Stimulated activated memory B cell treated with anti-CD40 and anti-IgM and Interleukin-4, amounts not matched to agents 10 μg/mL and 1 μg/mL and 100 μg/mL, for 72 hours (primary cell): ENCODE measurements at regions not wholly inside any gene's neighbourhood (a gene's known extent, or its start where the extent isn't known, plus 50 kb on each side); places are given as distances from the start of the nearest gene placed in this dataset.

ENCODE experiments used
- ATAC-seq: fragments of 150-1000 bp; cut with Tn5 transposase; 2 replicates; pipeline ENCODE4 v1.10.0; 2021
- H3K27ac Mint-ChIP-seq: one replicate; pipeline ENCODE4 v1.8.0; 2022; ENCODE audit warnings: mild to moderate bottlenecking, mixed read lengths
- H3K27me3 Mint-ChIP-seq: one replicate; pipeline ENCODE4 v1.8.0; 2022; ENCODE audit warnings: mixed read lengths
- H3K36me3 Mint-ChIP-seq: one replicate; pipeline ENCODE4 v1.8.0; 2022; ENCODE audit warnings: mixed read lengths
- H3K4me1 Mint-ChIP-seq: one replicate; pipeline ENCODE4 v1.8.0; 2022; ENCODE audit warnings: mixed read lengths
- H3K4me3 Mint-ChIP-seq: one replicate; pipeline ENCODE4 v1.8.0; 2022; ENCODE audit warnings: mild to moderate bottlenecking, moderate library complexity, mixed read lengths
- H3K9me3 Mint-ChIP-seq: one replicate; pipeline ENCODE4 v1.8.0; 2022; ENCODE audit warnings: mixed read lengths

GRCh38 chr21:19261731-19262376 lies 858.3 kb upstream of the TMPRSS15 start:
- H3K4me1 Mint-ChIP-seq = no peaks in the 10 kb centered on the region
- ATAC-seq = no peak
- H3K27ac Mint-ChIP-seq = no peak overlapping the region
- H3K4me3 Mint-ChIP-seq = no peak overlapping the region
- H3K36me3 Mint-ChIP-seq = no peaks in the 10 kb centered on the region
- H3K27me3 Mint-ChIP-seq = no peaks in the 10 kb centered on the region
- no peaks in the 10 kb centered on the region for H3K9me3 Mint-ChIP-seq

GRCh38 chr21:19266636-19267035 lies 863.1 kb upstream of the TMPRSS15 start:
- Mint-ChIP-seq H3K36me3 (no peaks in the 10 kb centered on the region), H3K27ac (no peak overlapping the region), H3K4me3 (no peak overlapping the region), H3K27me3 (no peaks in the 10 kb centered on the region), H3K4me1 (no peaks in the 10 kb centered on the region), H3K9me3 (no peaks in the 10 kb centered on the region)
- no peak for ATAC-seq

- ATAC-seq = no peak
- Mint-ChIP-seq H3K4me3 (no peak overlapping the region), H3K4me1 (no peaks in the 10 kb centered on the region), H3K36me3 (no peaks in the 10 kb centered on the region), H3K27ac (no peak overlapping the region), H3K9me3 (no peaks in the 10 kb centered on the region), H3K27me3 (no peaks in the 10 kb centered on the region)
Observed at GRCh38 chr21:19268686-19269085, 865.1 kb upstream of the TMPRSS15 start.

GRCh38 chr21:19275065-19275464 lies 871.5 kb upstream of the TMPRSS15 start:
- no peak overlapping the region for H3K4me3 Mint-ChIP-seq
- H3K4me1 Mint-ChIP-seq = no peaks in the 10 kb centered on the region
- no peaks in the 10 kb centered on the region for H3K27me3 Mint-ChIP-seq
- H3K9me3 Mint-ChIP-seq = no peaks in the 10 kb centered on the region
- no peak overlapping the region for H3K27ac Mint-ChIP-seq
- ATAC-seq = no peak
- no peaks in the 10 kb centered on the region for H3K36me3 Mint-ChIP-seq

- no peak for ATAC-seq
- Mint-ChIP-seq H3K4me3 (no peak overlapping the region), H3K36me3 (no peaks in the 10 kb centered on the region), H3K27ac (no peak overlapping the region), H3K27me3 (no peaks in the 10 kb centered on the region), H3K9me3 (no peaks in the 10 kb centered on the region), H3K4me1 (no peaks in the 10 kb centered on the region)
Observed at GRCh38 chr21:19276665-19277064, 873.1 kb upstream of the TMPRSS15 start.

- no peak overlapping the region for H3K27ac Mint-ChIP-seq
- no peaks in the 10 kb centered on the region for H3K36me3 Mint-ChIP-seq
- H3K27me3 Mint-ChIP-seq = no peaks in the 10 kb centered on the region
- no peak overlapping the region for H3K4me3 Mint-ChIP-seq
- peaks cover under 1% of the 10 kb centered on the region for H3K9me3 Mint-ChIP-seq
- H3K4me1 Mint-ChIP-seq = no peaks in the 10 kb centered on the region
- ATAC-seq = no peak
Observed at GRCh38 chr21:19286876-19287275, 883.3 kb upstream of the TMPRSS15 start.

- no peaks in the 10 kb centered on the region for H3K27me3 Mint-ChIP-seq
- no peak overlapping the region for H3K4me3 Mint-ChIP-seq
- H3K27ac Mint-ChIP-seq = no peak overlapping the region
- no peaks in the 10 kb centered on the region for H3K36me3 Mint-ChIP-seq
- peaks cover 13% of the 10 kb centered on the region for H3K9me3 Mint-ChIP-seq
- ATAC-seq = no peak
- no peaks in the 10 kb centered on the region for H3K4me1 Mint-ChIP-seq
Observed at GRCh38 chr21:19290328-19290727, 886.7 kb upstream of the TMPRSS15 start.

GRCh38 chr21:19320291-19320690 lies 916.7 kb upstream of the TMPRSS15 start:
- Mint-ChIP-seq H3K4me1 (no peaks in the 10 kb centered on the region), H3K4me3 (no peak overlapping the region), H3K9me3 (peaks cover 2% of the 10 kb centered on the region), H3K27me3 (no peaks in the 10 kb centered on the region), H3K36me3 (no peaks in the 10 kb centered on the region), H3K27ac (no peak overlapping the region)
- no peak for ATAC-seq

GRCh38 chr21:19321688-19322087 lies 918.1 kb upstream of the TMPRSS15 start:
- H3K27me3 Mint-ChIP-seq = no peaks in the 10 kb centered on the region
- no peak overlapping the region for H3K4me3 Mint-ChIP-seq
- no peaks in the 10 kb centered on the region for H3K36me3 Mint-ChIP-seq
- ATAC-seq = no peak
- H3K9me3 Mint-ChIP-seq = no peaks in the 10 kb centered on the region
- H3K27ac Mint-ChIP-seq = no peak overlapping the region
- H3K4me1 Mint-ChIP-seq = no peaks in the 10 kb centered on the region

- Mint-ChIP-seq H3K4me3 (no peak overlapping the region), H3K4me1 (no peaks in the 10 kb centered on the region), H3K36me3 (no peaks in the 10 kb centered on the region), H3K27ac (no peak overlapping the region), H3K9me3 (no peaks in the 10 kb centered on the region), H3K27me3 (no peaks in the 10 kb centered on the region)
- no peak for ATAC-seq
Observed at GRCh38 chr21:19322360-19322759, 918.8 kb upstream of the TMPRSS15 start.

GRCh38 chr21:19326531-19327319 lies 923.1 kb upstream of the TMPRSS15 start:
- Mint-ChIP-seq H3K27me3 (no peaks in the 10 kb centered on the region), H3K36me3 (no peaks in the 10 kb centered on the region), H3K27ac (no peak overlapping the region), H3K4me3 (no peak overlapping the region), H3K4me1 (no peaks in the 10 kb centered on the region), H3K9me3 (no peaks in the 10 kb centered on the region)
- ATAC-seq = no peak

GRCh38 chr21:19328954-19329353 lies 925.4 kb upstream of the TMPRSS15 start:
- H3K9me3 Mint-ChIP-seq = no peaks in the 10 kb centered on the region
- no peak overlapping the region for H3K27ac Mint-ChIP-seq
- H3K27me3 Mint-ChIP-seq = no peaks in the 10 kb centered on the region
- H3K4me3 Mint-ChIP-seq = no peak overlapping the region
- no peaks in the 10 kb centered on the region for H3K36me3 Mint-ChIP-seq
- no peak for ATAC-seq
- H3K4me1 Mint-ChIP-seq = no peaks in the 10 kb centered on the region

- Mint-ChIP-seq H3K4me1 (no peaks in the 10 kb centered on the region), H3K4me3 (no peak overlapping the region), H3K9me3 (no peaks in the 10 kb centered on the region), H3K27ac (no peak overlapping the region), H3K27me3 (no peaks in the 10 kb centered on the region), H3K36me3 (no peaks in the 10 kb centered on the region)
- ATAC-seq = no peak
Observed at GRCh38 chr21:19340303-19340702, 936.7 kb upstream of the TMPRSS15 start.

- Mint-ChIP-seq H3K27me3 (no peaks in the 10 kb centered on the region), H3K9me3 (no peaks in the 10 kb centered on the region), H3K36me3 (no peaks in the 10 kb centered on the region), H3K4me3 (no peak overlapping the region), H3K27ac (no peak overlapping the region), H3K4me1 (no peaks in the 10 kb centered on the region)
- ATAC-seq = no peak
Observed at GRCh38 chr21:19340954-19341353, 937.4 kb upstream of the TMPRSS15 start.

GRCh38 chr21:19343711-19344110 lies 940.1 kb upstream of the TMPRSS15 start:
- Mint-ChIP-seq H3K4me1 (no peaks in the 10 kb centered on the region), H3K27ac (no peak overlapping the region), H3K9me3 (no peaks in the 10 kb centered on the region), H3K4me3 (no peak overlapping the region), H3K36me3 (no peaks in the 10 kb centered on the region), H3K27me3 (no peaks in the 10 kb centered on the region)
- no peak for ATAC-seq

- H3K27ac Mint-ChIP-seq = no peak overlapping the region
- no peaks in the 10 kb centered on the region for H3K9me3 Mint-ChIP-seq
- no peaks in the 10 kb centered on the region for H3K27me3 Mint-ChIP-seq
- H3K4me3 Mint-ChIP-seq = no peak overlapping the region
- no peak for ATAC-seq
- no peaks in the 10 kb centered on the region for H3K4me1 Mint-ChIP-seq
- H3K36me3 Mint-ChIP-seq = no peaks in the 10 kb centered on the region
Observed at GRCh38 chr21:19350286-19350685, 946.7 kb upstream of the TMPRSS15 start.
